ENCODE measurements at regions not wholly inside any gene's neighbourhood (a gene's known extent, or its start where the extent isn't known, plus 50 kb on each side); places are given as distances from the start of the nearest gene placed in this dataset.

DNA sequence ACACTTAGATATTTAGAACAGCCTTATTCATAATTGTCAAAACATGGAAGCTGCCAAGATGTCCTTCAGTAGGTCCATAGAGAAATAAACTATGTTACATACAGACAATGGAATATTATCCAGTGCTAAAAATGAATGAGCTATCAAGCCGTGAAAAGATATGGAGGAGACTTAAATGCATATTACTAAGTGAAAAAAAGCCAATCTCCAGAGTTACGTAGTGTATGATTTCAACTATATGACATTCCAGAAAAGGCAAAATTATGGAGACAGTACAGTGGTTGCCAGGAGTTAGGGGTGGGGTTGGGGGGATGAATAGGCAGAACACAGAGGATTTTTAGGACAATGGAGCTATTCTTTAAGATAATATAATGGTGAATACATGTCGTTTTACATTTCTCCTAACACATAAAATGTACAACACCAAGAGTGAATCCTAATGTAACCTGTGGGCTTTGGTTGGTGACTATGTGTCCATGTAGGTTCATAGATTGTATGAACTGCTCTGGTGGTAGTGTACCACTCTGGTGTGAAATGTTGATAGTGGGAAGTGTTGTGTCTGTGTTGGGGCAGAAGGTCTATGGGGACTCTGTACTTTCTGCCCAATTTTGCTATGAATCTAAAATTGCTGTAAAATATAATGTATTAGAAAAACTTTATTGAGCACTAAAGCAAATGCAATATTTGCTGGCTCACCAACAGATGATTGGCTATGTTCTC lies 122.6 kb downstream of the USP22 start:
- DNase-seq (ENCODE audit: low read depth) = no peak
- TF ChIP-seq CTCF (IDR thresholded peaks at IDR 0.05; ENCODE audit: control insufficient read depth, extremely low read depth, insufficient read depth) = no peak
- H3K4me3 ChIP-seq (ENCODE audit: low read depth, low read length) = no peak overlapping the region

GRCh38 chr17:20920815-20921199 lies 122.0 kb downstream of the USP22 start:
- no peak for TF ChIP-seq CTCF (IDR thresholded peaks at IDR 0.05; ENCODE audit: control insufficient read depth, extremely low read depth, insufficient read depth)
- no peak for DNase-seq (ENCODE audit: low read depth)
- H3K4me3 ChIP-seq (ENCODE audit: low read depth, low read length) = no peak overlapping the region

GRCh38 chr17:20922128-20922670 lies 120.6 kb downstream of the USP22 start:
- H3K4me3 ChIP-seq (ENCODE audit: low read depth, low read length) = no peak overlapping the region
- TF ChIP-seq CTCF (IDR thresholded peaks at IDR 0.05; ENCODE audit: control insufficient read depth, extremely low read depth, insufficient read depth) = no peak
- no peak for DNase-seq (ENCODE audit: low read depth)

DNA sequence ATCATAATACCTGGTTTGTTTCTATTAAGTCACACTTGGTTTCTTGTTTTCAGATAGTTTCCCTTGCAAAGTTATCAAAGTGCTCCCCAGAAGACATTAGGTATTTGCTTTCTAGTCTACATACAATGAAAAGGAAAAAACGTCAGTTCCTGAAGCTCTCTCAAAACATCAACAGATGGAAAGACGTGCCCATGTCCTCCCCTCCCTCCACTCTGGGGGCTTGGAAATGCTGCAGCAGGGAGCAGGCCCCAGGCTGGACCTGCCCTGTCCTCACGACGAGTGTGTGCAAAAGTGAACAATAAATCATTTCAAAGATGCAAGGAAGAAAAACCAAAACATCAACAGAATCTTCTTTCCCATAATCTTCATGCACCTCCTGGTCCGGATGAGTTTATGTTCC lies 118.5 kb downstream of the USP22 start:
- no peak overlapping the region for H3K4me3 ChIP-seq (ENCODE audit: low read depth, low read length)
- no peak for TF ChIP-seq CTCF (IDR thresholded peaks at IDR 0.05; ENCODE audit: control insufficient read depth, extremely low read depth, insufficient read depth)
- DNase-seq (ENCODE audit: low read depth) = no peak

DNA sequence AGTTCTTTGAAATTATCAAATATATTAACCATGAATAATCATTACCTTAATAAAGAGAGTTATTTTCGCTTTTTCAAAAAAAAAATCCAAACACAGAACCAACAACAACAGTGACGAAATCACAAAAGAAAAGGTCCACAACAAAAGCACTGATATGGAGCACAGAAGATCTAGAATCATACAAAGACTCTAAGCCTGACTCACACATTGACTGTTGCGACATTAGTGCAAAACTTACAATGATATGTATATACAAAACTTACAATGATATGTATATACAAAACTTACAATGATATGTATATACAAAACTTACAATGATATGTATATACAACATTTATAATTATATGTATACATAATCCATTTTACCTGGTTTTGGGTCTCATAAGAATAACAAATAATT lies 117.7 kb downstream of the USP22 start:
- DNase-seq (ENCODE audit: low read depth) = no peak
- TF ChIP-seq CTCF (IDR thresholded peaks at IDR 0.05; ENCODE audit: control insufficient read depth, extremely low read depth, insufficient read depth) = no peak
- H3K4me3 ChIP-seq (ENCODE audit: low read depth, low read length) = no peak overlapping the region

GRCh38 chr17:20925954-20926353 lies 116.9 kb downstream of the USP22 start:
- no peak for TF ChIP-seq CTCF (IDR thresholded peaks at IDR 0.05; ENCODE audit: control insufficient read depth, extremely low read depth, insufficient read depth)
- no peak for DNase-seq (ENCODE audit: low read depth)
- no peak overlapping the region for H3K4me3 ChIP-seq (ENCODE audit: low read depth, low read length)

GRCh38 chr17:20926532-20926931 lies 116.3 kb downstream of the USP22 start:
- no peak for DNase-seq (ENCODE audit: low read depth)
- TF ChIP-seq CTCF (IDR thresholded peaks at IDR 0.05; ENCODE audit: control insufficient read depth, extremely low read depth, insufficient read depth) = no peak
- no peak overlapping the region for H3K4me3 ChIP-seq (ENCODE audit: low read depth, low read length)

All from LNCaP clone FGC (cell line).